Lower lobe of right lung (tissue), 2 donors: ENCODE measurements at regions not wholly inside any gene's neighbourhood (a gene's known extent, or its start where the extent isn't known, plus 50 kb on each side); places are given as distances from the start of the nearest gene placed in this dataset.

Experiments
- ATAC-seq, 2 donors: fragments of 200-7000 bp; cut with Tn5 transposase; one replicate each; pipeline ENCODE4 v1.9.1; 2020 to 2022; ENCODE audit warnings: mild to moderate bottlenecking in 2 of 2, moderate library complexity in 2 of 2
- DNase-seq: peaks from one replicate; pipeline ENCODE4 v3.0.0-alpha.2; 2020
- H3K27ac ChIP-seq: fragments of 200-600 bp; one replicate; pipeline ENCODE4 v1.8.0; 2022
- H3K27me3 ChIP-seq: fragments of 200-600 bp; one replicate; pipeline ENCODE4 v1.8.0; 2022; ENCODE audit warnings: low read depth
- H3K36me3 ChIP-seq: fragments of 200-600 bp; one replicate; pipeline ENCODE4 v1.8.0; 2022; ENCODE audit warnings: mild to moderate bottlenecking
- H3K4me1 ChIP-seq: fragments of 200-600 bp; one replicate; pipeline ENCODE4 v1.8.0; 2022
- H3K4me3 ChIP-seq: fragments of 200-600 bp; one replicate; pipeline ENCODE4 v1.8.0; 2022; ENCODE audit warnings: mild to moderate bottlenecking
- H3K9me3 ChIP-seq: fragments of 200-600 bp; one replicate; pipeline ENCODE4 v1.8.0; 2022
- intact Hi-C: fragments of 100-400 bp; cut with DNase I; formaldehyde crosslinking; loops from one replicate; pipeline ENCODE4 v1.11.0; 2022
- TF ChIP-seq, protein P1 (sequence below): fragments of 200-600 bp; IDR thresholded peaks from one replicate; pipeline ENCODE4 v1.8.0; 2022; ENCODE audit warnings: antibody characterized with exemption, mild to moderate bottlenecking
- donor health status: DM: no; HTN: yes; CAD: no; lungs with severe emphysema.

GRCh38 chr16:5551909-5552308 is 454.3 kb upstream of the EEF2KMT start:
- TF ChIP-seq, protein P1, sequence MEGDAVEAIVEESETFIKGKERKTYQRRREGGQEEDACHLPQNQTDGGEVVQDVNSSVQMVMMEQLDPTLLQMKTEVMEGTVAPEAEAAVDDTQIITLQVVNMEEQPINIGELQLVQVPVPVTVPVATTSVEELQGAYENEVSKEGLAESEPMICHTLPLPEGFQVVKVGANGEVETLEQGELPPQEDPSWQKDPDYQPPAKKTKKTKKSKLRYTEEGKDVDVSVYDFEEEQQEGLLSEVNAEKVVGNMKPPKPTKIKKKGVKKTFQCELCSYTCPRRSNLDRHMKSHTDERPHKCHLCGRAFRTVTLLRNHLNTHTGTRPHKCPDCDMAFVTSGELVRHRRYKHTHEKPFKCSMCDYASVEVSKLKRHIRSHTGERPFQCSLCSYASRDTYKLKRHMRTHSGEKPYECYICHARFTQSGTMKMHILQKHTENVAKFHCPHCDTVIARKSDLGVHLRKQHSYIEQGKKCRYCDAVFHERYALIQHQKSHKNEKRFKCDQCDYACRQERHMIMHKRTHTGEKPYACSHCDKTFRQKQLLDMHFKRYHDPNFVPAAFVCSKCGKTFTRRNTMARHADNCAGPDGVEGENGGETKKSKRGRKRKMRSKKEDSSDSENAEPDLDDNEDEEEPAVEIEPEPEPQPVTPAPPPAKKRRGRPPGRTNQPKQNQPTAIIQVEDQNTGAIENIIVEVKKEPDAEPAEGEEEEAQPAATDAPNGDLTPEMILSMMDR, result no peak
- Histone ChIP-seq H3K27ac (no peak overlapping the region), H3K9me3 (peaks cover 4% of the 10 kb centered on the region), H3K4me3 (no peak overlapping the region), H3K36me3 (no peaks in the 10 kb centered on the region), H3K4me1 (no peaks in the 10 kb centered on the region), H3K27me3 (no peaks in the 10 kb centered on the region)
- intact Hi-C loops, result no loop called here
- ATAC-seq, result no peak
- DNase-seq, result no peak

DNA sequence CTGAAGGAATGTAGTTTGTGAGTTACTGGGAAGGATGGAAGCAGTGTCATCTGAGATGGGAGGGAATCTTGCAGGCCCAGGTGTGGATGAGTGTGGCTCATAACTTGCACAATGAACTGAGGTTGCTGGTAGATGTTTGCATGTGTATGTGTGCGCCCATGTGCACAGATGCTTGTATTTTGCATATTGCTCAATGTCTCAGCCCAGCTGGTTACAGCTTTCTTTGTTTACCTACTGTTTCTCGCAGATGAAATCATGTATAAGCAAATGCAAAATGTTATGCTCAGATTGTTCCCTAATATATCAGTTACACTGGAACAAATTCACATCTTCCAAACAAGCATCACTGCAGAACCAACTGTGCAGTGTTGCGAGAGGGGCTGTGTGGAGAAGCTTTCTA is 452.2 kb upstream of the EEF2KMT start:
- TF ChIP-seq, protein P1, result no peak
- no peak overlapping the region for H3K27ac ChIP-seq
- no peaks in the 10 kb centered on the region for H3K4me1 ChIP-seq
- ATAC-seq (no peak), DNase-seq (no peak)
- no peak overlapping the region for H3K4me3 ChIP-seq
- H3K27me3 ChIP-seq, result no peaks in the 10 kb centered on the region
- H3K36me3 ChIP-seq, result no peaks in the 10 kb centered on the region
- peaks cover 5% of the 10 kb centered on the region for H3K9me3 ChIP-seq
- intact Hi-C loops, result no loop called here

DNA sequence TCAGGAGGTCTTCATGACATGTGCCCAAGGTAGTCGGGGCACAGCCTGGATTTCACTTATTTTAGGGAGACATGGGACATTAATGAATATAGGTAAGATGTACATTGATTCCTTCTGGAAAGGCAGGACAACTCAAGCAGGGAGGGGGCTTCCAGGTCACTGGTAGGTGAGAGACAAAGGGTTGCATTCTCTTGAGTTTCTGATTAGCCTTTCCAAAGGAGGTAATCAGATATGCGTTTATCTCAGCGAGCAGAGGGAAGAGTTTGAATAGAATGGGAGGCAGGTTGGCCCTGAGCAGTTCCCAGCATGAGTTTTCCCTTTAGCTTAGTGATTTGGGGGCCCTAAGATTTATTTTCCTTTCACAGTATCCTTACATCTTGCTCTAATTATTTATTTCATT is 443.8 kb upstream of the EEF2KMT start:
- no peak overlapping the region for H3K27ac ChIP-seq
- no peak overlapping the region for H3K4me3 ChIP-seq
- intact Hi-C loops, result no loop called here
- no peaks in the 10 kb centered on the region for H3K4me1 ChIP-seq
- H3K9me3 ChIP-seq, result peaks cover 3% of the 10 kb centered on the region
- no peak for DNase-seq
- H3K36me3 ChIP-seq, result no peaks in the 10 kb centered on the region
- TF ChIP-seq, protein P1, result no peak
- no peaks in the 10 kb centered on the region for H3K27me3 ChIP-seq
- no peak for ATAC-seq

DNA sequence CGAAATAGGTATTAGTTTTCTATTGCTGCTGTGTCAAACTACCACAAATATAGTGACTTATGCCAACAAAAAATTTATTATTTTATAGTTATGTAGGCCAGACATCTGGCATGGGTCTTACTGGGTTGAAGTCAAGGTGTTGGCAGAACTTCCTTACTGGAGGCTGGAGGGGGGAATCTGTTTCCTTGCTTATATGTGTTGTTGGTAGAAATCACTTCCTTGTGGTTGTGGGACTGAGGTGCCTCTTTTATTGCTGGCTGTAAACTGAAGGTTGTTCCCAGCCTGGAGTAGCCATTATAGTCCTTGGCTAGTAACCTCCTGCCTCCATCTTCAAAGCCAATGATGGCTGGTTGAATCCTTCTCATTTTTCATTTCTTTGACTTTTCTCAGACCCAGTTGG is 439.8 kb upstream of the EEF2KMT start:
- Histone ChIP-seq H3K27ac (no peak overlapping the region), H3K4me1 (no peaks in the 10 kb centered on the region), H3K36me3 (no peaks in the 10 kb centered on the region), H3K27me3 (no peaks in the 10 kb centered on the region), H3K4me3 (no peak overlapping the region), H3K9me3 (peaks cover 3% of the 10 kb centered on the region)
- ATAC-seq (no peak), DNase-seq (no peak)
- intact Hi-C loops, result no loop called here
- TF ChIP-seq, protein P1, result no peak

- no peak for DNase-seq
- intact Hi-C loops, result no loop called here
- peaks cover 3% of the 10 kb centered on the region for H3K9me3 ChIP-seq
- H3K36me3 ChIP-seq, result no peaks in the 10 kb centered on the region
- no peak overlapping the region for H3K4me3 ChIP-seq
- H3K4me1 ChIP-seq, result no peaks in the 10 kb centered on the region
- H3K27me3 ChIP-seq, result no peaks in the 10 kb centered on the region
- TF ChIP-seq, protein P1, result no peak
- ATAC-seq, result no peak
- no peak overlapping the region for H3K27ac ChIP-seq
Measured at GRCh38 chr16:5533321-5533888, 435.8 kb upstream of the EEF2KMT start.

DNA sequence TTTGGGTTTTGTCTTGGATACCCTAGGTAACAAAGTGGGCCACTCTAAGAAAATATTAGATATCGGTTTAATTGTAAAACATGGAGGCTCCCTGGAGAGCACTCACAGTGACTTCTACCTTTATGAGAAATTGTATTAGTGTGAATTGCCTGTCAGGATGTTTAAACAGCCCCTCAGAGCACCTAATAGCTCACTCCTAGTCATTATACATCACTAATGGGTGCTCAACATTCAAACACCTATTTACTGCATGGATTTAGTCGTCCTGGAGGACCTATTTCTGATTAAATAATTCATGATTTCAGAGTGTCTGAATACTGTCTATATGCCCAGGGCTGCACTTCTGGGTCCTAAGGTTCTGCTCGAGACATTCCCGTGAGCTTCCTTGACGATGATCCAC is 430.2 kb upstream of the EEF2KMT start:
- TF ChIP-seq, protein P1, result no peak
- no peak overlapping the region for H3K27ac ChIP-seq
- ATAC-seq (no peak), DNase-seq (no peak)
- H3K4me3 ChIP-seq, result no peak overlapping the region
- no peaks in the 10 kb centered on the region for H3K27me3 ChIP-seq
- H3K4me1 ChIP-seq, result no peaks in the 10 kb centered on the region
- intact Hi-C loops, result no loop called here
- H3K36me3 ChIP-seq, result no peaks in the 10 kb centered on the region
- no peaks in the 10 kb centered on the region for H3K9me3 ChIP-seq
